Neural cell (in vitro differentiated cells): ENCODE measurements at regions not wholly inside any gene's neighbourhood (a gene's known extent, or its start where the extent isn't known, plus 50 kb on each side); places are given as distances from the start of the nearest gene placed in this dataset.

Experiments
- CTCF ChIP-seq: fragments of 450-650 bp; IDR thresholded peaks from 2 replicates; pipeline ENCODE4 v1.5.1; 2014; ENCODE audit warnings: antibody characterized with exemption, mild to moderate bottlenecking, moderate library complexity; ENCODE audit not compliant: poor library complexity, severe bottlenecking
- EP300 ChIP-seq: fragments of 450-650 bp; conservative IDR thresholded peaks from 2 replicates; pipeline ENCODE4 v1.6.1; 2014; ENCODE audit warnings: antibody characterized with exemption, mild to moderate bottlenecking, moderate library complexity; ENCODE audit not compliant: poor library complexity, severe bottlenecking
- EZH2 ChIP-seq: fragments of 200-600, 300-800 bp; shearing (Covaris generic), sonication (generic); IDR thresholded peaks from 2 replicates; pipeline ENCODE4 v1.6.1; 2014; ENCODE audit warnings: antibody characterized with exemption, low read length, borderline replicate concordance, mild to moderate bottlenecking; ENCODE audit not compliant: insufficient read depth, poor library complexity, severe bottlenecking
- MXI1 ChIP-seq: fragments of 450-650 bp; conservative IDR thresholded peaks from 2 replicates; pipeline ENCODE4 v1.6.1; 2014; ENCODE audit warnings: antibody characterized with exemption, mild to moderate bottlenecking; ENCODE audit not compliant: poor library complexity, severe bottlenecking
- POLR2AphosphoS5 ChIP-seq: IDR thresholded peaks from 2 replicates; pipeline ENCODE4 v1.6.1; 2012
- RAD21 ChIP-seq: fragments of 450-650 bp; conservative IDR thresholded peaks from 2 replicates; pipeline ENCODE4 v1.6.1; 2014; ENCODE audit warnings: antibody characterized with exemption, mild to moderate bottlenecking, moderate library complexity
- REST ChIP-seq: IDR thresholded peaks from 2 replicates; pipeline ENCODE4 v1.6.1; 2012; ENCODE audit warnings: borderline replicate concordance
- SMC3 ChIP-seq: fragments of 450-650 bp; conservative IDR thresholded peaks from 2 replicates; pipeline ENCODE4 v1.6.1; 2014; ENCODE audit warnings: antibody characterized with exemption, mild to moderate bottlenecking, moderate library complexity; ENCODE audit not compliant: poor library complexity
- TAF1 ChIP-seq: IDR thresholded peaks from 2 replicates; pipeline ENCODE4 v1.6.1; 2012; ENCODE audit warnings: low read depth

- no peak for TF ChIP-seq CTCF
- no peak for TF ChIP-seq TAF1
- TF ChIP-seq RAD21: no peak
- no peak for TF ChIP-seq POLR2AphosphoS5
- no peak for TF ChIP-seq REST
- TF ChIP-seq SMC3: no peak
- no peak for TF ChIP-seq MXI1
- no peak for TF ChIP-seq EZH2
- no peak for TF ChIP-seq EP300
These were observed 305.5 kb upstream of the PRMT6 start for GRCh38 chr1:106751002-106751401.
